ENCODE measurements at regions not wholly inside any gene's neighbourhood (a gene's known extent, or its start where the extent isn't known, plus 50 kb on each side); places are given as distances from the start of the nearest gene placed in this dataset.
"Not testable (repeated sequence)": the region's sequence is repeated elsewhere in the genome, so short reads cannot be mapped to it uniquely, and the experiment has no call there.

DNA sequence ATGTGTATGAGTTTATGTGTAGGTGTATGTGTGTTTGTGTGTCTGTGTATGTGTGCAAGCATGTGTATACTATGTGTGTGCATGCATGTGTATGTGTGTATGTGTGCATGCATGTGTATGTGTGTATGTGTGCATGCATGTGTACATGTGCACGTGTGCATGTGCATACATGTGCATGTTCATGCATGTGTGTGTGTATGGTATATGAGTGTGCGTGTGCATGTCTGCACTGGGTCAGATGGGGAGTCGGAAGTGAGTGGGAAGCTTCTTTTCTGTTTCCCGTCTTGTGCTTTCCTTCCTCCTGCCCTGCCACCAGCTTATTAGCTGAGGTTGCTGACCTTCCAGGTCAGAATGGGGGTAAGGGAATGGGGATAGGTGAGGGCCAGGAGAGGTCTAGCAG, 174.7 kb downstream of the MAP2K4 start:
- H3K27ac ChIP-seq = no peak overlapping the region
- H3K4me3 ChIP-seq = no peak overlapping the region

DNA sequence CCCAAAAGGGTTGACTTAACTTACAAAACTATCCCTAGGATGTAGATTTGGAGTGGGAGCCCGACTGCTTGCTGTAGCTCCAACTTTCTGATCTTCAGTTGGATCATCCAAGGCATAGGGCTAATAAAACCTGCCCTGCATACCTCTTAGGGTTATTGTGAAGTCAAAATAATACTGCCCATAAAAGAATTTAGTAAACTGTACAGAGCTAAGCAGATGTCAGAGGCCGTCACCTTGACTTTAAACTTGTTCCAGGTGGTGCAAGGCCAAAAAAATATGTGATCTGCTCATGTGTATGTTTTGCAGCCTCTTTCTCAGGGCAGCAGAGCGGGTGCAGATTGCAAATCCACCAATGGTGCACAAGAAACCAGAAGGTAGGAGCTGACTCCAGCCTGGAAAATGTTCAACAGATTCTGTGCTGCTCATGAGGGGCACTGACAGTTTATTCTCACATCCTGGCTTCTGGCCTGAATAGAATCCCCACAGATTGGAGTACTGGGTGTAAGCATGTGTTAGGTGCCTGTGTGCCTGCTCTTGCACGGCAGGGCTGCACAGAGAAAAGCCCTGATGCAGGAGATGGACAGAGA, 180.7 kb downstream of the MAP2K4 start:
- no peak overlapping the region for H3K4me3 ChIP-seq
- H3K27ac ChIP-seq = no peak overlapping the region

DNA sequence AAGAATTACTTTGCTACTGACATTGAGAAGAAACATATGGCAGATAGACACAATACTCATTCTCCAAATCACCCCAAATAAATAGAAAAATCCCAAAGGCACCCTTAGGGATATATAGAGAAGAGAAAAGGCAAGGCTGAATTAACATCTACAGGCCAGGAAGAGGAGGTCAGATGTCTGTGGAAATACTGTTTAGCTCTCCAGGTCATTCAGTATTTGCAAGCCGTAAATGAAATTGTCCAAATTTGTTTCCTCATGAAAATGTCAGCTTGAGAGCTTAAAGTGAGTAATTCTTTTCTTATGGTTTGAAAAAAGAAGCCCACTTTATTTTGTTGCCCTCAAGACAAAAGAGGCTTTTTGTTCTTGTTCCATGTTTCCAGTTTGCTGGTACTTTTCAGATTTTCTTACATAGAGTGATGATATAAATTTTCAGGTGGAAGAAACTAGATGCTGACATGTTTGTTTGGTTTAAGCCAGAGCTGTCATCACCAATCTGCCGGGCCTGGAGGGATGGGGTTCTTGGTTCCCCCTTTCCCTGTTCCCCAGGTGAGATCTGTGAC, 189.0 kb downstream of the MAP2K4 start:
- Histone ChIP-seq H3K27ac (no peak overlapping the region), H3K4me3 (no peak overlapping the region)

DNA sequence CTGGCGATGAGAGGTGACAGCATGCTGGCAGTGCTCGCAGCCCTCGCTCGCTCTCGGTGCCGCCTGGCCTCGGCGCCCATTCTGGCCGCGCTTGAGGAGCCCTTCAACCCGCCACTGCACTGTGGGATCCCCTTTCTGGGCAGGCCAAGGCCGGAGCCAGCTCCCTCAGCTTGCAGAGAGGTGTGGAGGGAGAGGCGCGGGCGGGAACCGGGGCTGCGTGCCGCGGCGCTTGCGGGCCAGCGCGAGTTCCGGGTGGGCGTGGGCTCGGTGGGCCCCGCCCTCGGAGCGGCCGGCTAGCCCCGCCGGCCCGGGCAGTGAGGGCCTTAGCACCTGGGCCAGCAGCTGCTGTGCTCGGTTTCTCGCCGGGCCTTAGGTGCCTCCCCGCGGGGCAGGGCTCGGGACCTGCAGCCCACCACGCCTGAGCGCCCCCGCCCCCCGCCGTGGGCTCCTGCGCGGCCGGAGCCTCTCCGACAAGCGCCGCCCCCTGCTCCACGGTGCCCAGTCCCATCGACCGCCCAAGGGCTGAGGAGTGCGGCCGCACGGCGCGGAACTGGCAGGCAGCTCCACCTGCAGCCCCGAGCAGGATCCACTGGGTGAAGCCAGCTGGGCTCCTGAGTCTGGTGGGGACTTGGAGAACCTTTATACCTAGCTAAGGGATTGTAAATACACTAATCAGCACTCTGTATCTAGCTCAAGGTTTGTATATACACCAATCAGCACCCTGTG, 200.2 kb downstream of the MAP2K4 start:
- H3K4me3 ChIP-seq, H3K27ac ChIP-seq: not testable (repeated sequence)

DNA sequence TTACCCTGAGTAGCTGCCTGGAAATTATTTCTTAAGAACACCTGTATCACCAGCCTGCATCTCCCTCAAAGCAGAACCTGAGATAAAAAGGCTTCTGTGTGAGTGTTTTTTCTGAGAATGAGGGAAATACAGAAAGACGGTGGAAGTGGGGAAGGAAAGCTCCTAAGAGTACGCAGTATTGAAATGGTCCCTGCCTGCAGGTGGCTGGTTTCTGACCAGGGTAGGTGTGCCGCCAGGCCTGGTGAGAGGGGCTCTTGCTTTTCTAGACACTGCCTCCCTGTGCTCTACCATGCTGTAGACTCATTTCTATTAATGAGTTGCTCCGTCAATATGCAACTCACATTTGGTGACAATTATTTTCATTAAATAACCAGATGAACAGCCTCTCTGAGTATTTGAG, 201.7 kb downstream of the MAP2K4 start:
- Histone ChIP-seq H3K4me3 (no peak overlapping the region), H3K27ac (no peak overlapping the region)

DNA sequence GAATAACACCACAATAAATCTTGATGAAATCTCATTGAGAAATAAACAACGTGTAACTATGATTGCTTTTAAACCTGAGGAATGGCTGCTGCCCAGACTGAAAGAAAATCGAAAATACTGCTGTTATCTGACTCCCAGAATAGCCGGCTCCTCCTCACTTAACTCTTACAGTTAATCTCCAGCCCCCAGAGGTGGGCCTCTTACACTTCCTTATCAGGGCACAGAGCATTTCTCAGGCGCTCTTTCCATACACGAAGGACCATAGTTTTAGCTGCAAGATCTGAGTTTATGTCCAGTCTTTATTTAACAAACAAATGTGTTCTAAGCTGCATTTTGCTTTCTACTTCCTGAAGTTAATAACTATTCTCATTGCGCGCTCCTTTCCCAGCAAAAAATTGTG, 206.9 kb downstream of the MAP2K4 start:
- H3K4me3 ChIP-seq = no peak overlapping the region
- H3K27ac ChIP-seq = no peak overlapping the region

DNA sequence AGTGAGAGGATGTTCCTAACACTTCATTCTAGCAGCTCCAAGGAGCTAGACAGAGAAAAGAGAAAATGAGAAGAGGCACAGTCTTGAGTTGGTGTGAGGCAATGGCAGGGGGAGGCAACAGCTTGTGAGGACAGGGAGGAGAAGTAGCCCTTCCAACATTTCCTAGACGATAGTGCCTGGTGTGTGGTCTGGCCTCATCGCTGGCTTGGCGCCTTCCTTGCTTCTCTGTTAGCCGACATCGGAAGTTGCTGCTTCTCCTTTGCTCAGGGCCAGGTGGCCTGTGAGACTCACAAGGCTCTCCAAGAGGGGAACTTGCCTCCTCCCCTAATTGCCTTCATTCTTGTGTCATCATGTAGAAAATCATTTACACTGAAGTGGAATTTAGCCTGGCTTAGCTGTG, 208.7 kb downstream of the MAP2K4 start:
- Histone ChIP-seq H3K27ac (no peak overlapping the region), H3K4me3 (no peak overlapping the region)

DNA sequence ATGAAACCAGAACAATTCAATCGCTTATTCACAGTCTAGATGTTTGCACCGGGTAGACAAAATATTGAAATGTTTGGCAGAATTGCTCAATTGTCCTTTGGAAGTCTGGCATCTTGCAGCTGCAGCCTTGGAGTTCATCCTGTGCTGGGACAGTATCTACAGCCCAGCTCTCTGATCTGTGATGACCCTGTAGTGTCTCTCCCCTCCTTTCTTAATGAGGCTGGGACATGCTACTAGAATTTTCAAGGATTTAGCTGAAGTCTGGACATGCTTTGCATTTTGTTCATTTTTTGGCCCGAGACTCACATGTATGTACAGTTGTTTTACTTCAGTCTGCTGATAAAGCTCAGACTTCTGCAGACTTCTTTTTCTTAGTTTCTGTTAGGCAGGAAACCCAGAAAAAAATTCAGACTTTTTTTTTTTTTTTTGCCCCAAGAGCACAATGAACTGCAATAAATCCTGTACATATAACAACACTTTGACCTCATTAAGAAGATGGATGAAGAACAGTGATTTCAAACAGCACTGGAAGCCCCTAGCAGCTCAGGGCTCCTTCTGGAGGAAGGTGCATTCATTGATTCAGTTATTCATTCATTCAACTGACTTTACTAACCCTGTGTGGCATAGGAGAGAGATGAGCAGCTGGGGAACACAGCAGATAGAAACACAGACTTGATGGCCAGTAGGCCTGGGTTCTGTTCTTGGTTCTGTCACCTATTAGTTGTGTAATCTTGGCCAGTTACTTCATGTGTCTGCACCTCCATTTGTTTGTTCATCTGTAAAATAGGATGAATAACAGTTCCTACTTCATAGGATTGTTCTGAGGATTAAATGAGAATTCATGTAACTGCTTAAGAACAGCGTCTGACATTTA, 210.0 kb downstream of the MAP2K4 start:
- no peak overlapping the region for H3K4me3 ChIP-seq
- peak overlapping the region in 1 of 21 experiments; percentile 23 for H3K27ac ChIP-seq

DNA sequence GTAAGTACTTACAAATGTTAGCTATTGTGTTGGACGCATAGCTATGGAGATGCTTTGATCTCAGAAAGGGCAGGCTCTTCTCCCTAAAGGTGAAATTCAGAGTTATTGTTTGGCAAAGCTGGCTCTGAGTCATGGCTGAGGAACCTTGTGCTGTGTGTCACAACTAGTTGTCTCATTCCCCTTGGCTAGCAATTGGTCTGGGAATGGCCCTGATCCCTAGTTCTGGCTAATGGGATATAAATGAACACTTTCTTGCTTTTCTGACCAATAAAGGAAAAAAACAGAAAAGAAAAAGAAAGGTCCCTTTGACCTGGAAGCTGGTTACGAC, 210.6 kb downstream of the MAP2K4 start:
- H3K4me3 ChIP-seq = no peak overlapping the region
- H3K27ac ChIP-seq = no peak overlapping the region

DNA sequence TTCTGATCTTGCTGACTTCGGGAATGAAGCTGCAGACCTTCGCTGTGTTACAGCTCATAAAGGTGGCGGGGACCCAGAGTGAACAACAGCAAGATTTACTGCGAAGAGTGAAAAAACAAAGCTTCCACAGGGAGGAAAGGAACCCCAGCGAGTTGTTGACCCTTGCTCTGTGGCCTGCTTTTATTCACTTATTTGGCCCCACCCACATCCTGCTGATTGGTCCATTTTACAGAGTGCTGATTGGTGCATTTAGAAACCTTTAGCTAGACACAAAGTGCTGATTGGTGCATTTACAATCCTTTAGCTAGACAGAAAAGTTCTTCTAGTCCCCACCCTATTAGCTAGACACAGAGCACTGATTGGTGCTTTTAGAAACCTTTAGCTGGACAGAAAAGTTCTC, 218.3 kb downstream of the MAP2K4 start:
- not testable (repeated sequence) for H3K4me3 ChIP-seq, H3K27ac ChIP-seq

DNA sequence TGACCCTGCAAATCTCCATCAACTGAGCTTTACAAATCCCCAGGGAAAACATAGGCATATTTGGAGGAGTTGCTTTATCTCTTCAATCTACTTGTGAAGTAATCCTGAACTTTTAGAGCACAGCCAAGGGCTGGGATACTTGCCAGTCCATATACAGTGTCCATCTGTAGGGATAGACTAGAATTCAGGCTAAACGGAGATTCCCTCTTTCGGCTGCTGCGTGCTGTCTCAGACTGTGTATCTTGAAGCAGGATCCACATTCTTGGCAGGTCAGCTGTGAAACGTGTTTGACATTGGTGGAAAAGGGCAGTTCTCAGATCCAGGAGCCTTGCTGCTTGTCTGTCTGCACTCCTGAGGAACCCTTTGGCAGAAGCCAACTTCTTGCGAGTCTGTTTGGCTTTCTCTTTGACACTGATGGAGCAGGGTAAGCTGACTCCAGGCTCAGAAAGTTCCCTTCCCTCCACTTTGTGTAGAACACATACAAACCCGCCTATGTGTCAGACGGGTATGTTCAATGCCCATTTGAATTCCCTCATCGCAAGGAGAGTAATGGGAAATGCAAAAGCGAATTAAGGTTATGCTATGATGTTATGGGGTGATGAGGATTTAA, 221.8 kb downstream of the MAP2K4 start:
- no peak overlapping the region for H3K4me3 ChIP-seq
- H3K27ac ChIP-seq = no peak overlapping the region

DNA sequence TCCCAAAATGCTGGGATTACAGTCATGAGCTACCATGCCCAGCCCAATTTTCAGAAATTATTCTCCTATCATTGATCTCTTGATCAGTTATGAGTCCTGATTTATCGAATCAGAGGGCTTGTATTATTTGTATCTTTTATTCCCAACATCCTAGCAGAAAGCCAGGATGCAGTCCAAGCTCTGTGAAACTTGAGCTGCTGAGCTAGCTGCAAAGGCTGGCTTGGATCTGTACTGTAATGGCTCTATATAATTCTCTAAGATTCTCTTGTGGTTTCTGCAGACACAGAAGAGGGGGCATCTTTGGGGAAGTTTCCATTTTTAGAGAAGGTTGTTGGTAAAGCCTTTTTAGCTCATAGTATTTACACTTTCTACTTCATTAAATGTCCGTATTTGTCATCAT, 227.1 kb downstream of the MAP2K4 start:
- Histone ChIP-seq H3K4me3 (no peak overlapping the region), H3K27ac (no peak overlapping the region)

DNA sequence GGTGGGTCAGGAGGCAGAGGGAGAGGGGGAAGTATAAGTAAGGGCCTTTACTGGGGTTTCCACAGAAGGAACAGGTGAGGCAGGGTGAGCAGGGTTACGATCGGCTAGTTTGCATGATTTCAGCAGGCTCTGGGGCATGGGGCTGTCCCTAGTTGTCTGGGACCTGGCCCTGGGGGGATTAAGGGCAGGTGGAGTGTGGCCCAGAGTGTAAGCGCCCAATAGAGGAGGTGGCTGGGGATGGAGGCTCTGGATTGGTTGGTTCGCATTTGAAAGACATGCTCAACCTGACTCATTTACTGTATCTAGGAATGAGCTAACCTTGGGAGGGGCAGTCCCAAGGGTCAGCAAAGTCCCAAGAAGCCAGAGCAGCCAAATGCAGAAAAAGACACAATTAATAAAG, 230.3 kb downstream of the MAP2K4 start:
- H3K4me3 ChIP-seq = no peak overlapping the region

DNA sequence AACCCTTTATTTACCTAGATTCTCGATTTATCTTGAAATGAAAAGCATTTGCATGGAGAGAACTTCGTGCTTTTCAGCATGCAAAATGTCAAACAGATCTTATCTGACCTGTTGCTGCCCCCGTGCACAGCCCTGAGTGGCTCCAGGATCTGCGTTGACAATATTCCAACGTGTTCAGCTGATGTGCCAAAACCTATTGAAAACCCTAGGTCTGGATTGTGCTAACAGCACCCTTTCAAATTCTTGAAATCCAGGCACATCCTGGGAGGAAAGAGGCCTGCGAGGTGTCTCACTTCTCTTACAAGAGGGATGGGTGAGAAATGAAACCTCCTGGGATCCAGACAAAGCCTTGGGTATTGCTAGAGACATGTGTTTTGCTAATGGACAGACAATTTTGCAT, 231.8 kb downstream of the MAP2K4 start:
- H3K27ac ChIP-seq = no peak overlapping the region
- H3K4me3 ChIP-seq = no peak overlapping the region

More for the DNA sequence above, 230.3 kb downstream of the MAP2K4 start:
- no peak overlapping the region for H3K27ac ChIP-seq

DNA sequence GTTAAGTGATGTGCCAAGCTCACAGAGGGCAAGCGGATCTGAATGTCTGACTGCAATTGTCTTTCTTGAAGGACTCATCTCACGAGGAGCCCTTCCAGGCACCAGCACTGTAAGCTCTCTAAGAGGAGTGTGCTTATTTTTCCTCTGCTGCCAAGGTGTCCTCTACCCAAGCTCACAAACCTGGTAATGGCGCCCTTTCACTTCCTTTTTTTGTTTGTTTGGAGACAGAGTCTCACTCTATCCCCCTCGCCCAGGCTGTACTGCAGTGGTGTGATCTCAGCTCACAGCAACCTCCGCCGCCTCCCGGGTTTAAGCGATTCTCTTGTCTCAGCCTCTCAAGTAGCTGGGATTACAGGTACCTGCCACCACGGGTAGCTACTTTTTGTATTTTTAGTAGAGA, 233.8 kb downstream of the MAP2K4 start:
- no peak overlapping the region for H3K4me3 ChIP-seq
- no peak overlapping the region for H3K27ac ChIP-seq

DNA sequence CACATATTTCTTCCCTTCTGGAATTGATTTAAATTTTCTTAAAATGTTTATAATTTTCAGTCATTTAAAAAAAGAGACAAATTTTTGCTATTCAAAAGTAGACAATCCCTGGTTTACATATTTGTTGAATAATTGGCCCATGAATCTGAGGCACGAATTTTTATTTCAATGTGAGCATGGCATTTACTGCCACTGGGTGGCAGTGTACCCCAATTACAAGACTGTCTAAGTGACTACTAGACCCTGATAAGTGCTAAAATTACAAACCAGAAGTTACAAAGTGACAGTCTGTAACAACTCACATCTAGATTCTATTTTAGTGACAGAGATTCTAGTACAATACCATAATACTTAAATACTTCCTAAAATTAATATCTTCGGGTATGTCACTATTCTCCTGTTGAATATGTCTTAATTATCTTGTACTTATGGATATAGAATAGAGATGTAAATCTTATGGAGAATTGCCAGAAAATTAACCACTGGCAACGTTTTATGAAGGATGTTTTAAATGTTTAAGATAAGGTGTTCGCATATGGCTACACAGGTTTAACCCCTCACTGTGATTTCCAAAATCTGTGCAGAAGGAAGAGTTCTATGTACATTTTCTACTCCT, 235.8 kb downstream of the MAP2K4 start:
- Histone ChIP-seq H3K4me3 (no peak overlapping the region), H3K27ac (no peak overlapping the region)

DNA sequence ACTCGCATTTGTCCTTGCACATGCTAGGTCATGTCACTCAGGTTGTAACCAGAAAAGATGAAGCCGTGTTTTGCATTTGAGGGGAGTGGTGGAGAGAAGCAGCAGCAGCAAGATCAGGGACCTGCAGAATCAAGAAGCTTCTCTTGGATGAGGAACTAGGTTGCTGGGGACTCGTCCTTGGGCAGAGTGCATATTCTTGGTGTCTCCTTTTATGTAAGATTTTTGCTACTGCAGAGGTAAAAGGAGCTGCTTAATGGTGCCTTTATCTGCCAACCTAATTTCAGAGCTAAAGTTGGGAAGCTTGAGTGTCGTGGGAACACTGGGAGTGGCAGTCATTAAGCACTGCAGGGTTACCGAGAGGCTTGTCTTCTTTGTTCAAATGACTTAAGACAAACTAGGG, 236.5 kb downstream of the MAP2K4 start:
- Histone ChIP-seq H3K27ac (no peak overlapping the region), H3K4me3 (no peak overlapping the region)

DNA sequence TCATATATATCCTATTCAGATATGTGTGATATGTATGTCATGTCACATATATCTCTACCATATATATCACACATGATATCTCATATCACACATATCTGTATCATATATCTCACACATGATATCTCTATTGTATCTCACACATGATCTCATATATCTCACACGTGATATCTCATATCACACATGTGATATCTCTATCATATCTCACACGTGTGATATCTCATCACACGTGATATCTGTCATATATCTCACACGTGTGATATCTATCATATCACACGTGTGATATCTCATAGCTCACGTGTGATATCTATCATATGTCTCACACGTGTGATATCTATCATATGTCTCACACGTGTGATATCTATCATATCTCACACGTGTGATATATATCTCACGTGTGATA, 240.7 kb downstream of the MAP2K4 start:
- H3K4me3 ChIP-seq = no peak overlapping the region
- no peak overlapping the region for H3K27ac ChIP-seq

DNA sequence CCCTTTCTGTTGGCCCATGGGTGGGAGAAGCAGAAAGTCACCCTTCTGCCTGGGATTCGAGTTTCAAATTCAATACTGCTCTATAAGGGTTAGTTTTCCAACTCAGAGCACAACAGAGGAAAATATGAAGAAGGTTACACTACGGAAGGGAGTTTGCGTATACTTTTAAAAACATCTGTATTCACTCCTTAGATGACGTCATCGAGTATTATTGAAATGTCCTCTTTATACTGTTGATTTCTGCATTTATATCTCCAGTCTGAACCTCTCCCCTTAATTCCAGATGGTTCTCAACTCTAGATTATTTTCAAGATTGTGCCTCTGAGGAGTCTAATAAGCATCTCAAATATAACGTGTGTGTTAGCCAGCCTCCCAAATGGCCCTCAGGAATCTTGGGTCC, 249.1 kb downstream of the MAP2K4 start:
- Histone ChIP-seq H3K27ac (no peak overlapping the region), H3K4me3 (no peak overlapping the region)

DNA sequence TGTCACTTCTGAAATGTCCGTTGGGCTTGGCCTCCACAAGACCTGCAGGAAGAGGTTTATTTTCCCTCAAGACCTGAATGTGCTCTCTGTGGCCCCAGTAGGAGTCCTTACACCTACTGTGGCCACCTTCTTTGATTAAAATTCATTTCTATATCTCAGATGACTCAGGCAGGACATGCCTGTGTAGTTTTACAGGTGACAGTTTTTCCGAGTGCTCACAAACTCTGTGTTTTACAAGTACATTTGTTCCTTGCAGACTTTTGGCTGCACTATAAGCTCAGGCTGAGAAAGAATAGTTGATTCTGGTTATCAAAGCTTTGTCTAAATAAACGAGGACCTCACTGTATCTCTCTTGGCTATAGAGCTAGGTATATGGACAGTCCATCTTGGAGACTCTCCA, 257.1 kb downstream of the MAP2K4 start:
- H3K27ac ChIP-seq = no peak overlapping the region
- no peak overlapping the region for H3K4me3 ChIP-seq

Data from skin epidermis (tissue), 12 donors.